ENCODE measurements at regions not wholly inside any gene's neighbourhood (a gene's known extent, or its start where the extent isn't known, plus 50 kb on each side); places are given as distances from the start of the nearest gene placed in this dataset.

DNA sequence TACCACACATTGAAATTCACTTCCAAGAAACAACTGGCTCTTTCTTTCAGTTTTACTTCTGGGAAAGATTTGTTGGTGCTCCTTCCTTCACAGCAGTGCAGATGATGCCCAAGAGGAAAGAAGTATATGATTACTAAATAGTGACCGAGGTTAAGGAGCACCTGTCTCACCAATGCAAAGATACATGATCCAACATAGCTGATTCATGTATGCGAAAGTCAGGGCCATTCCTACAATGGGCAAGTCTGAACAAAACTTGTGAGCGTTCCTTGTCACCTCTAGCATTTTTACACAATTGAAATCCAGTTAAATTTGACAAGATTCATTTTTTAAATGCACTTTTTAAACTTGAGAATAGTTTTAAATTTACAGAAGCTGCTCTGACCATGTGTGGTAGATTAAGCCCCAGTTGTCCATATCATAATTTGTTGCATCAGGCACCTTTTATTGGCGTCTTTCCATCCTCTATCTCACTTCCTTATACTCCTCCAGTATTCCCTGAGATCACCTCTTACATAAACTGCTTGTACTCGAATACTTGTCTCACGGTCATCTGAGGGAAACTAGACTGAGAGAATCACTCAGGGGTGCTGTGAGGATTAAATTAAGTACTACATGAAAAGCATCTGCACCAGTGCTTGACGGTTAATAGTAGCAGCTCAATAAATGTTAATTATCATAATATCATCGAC lies 438.8 kb upstream of the CDH20 start:
- H3K27me3 ChIP-seq (ENCODE audit: control insufficient read depth in 2 of 2, insufficient read depth in 2 of 2, low read length in 2 of 2) = no peaks in the 10 kb centered on the region
- FAIRE-seq = no peak
- no TSS peak for BruUV-seq (replicated peaks)
- H3K27ac ChIP-seq (ENCODE audit: extremely low read depth, low read depth, low read length) = no peak overlapping the region
- no peaks in the 10 kb centered on the region for H3K79me2 ChIP-seq (ENCODE audit: control insufficient read depth, insufficient read depth, low read length)
- POLR2A ChIA-PET = no interaction called here
- H3K9me3 ChIP-seq (replicated peaks; ENCODE audit: control insufficient read depth, insufficient read depth, low read depth, low read length) = no peaks in the 10 kb centered on the region
- WGBS (ENCODE audit: insufficient coverage, low coverage, missing lambda C conversion rate) = 2% methylated on average over 8 of the region's 8 CpGs
- ATAC-seq = no peak
- H3K4me3 ChIP-seq = no peak overlapping the region
- CTCF ChIA-PET (ENCODE audit: low intra/inter-chr PET ratio) = no interaction called here
- no peak for TF ChIP-seq KAT8 (IDR thresholded peaks at IDR 0.05; ENCODE audit: low read depth)
- no peak for TF ChIP-seq ZNF644 (tag; IDR thresholded peaks at IDR 0.05; ENCODE audit: low read depth)
- TF ChIP-seq CHD2 (IDR thresholded peaks at IDR 0.05; ENCODE audit: low read depth, low read length) = no peak
- TF ChIP-seq FOXJ2 (tag; IDR thresholded peaks at IDR 0.05) = no peak
- TF ChIP-seq PKNOX1 (IDR thresholded peaks at IDR 0.05) = no peak
- no peak for TF ChIP-seq ZNF511 (CRISPR knock-in tag; IDR thresholded peaks at IDR 0.05)
- no peak for TF ChIP-seq ZNF561 (CRISPR knock-in tag; conservative IDR thresholded peaks at IDR 0.05)
- no peak for TF ChIP-seq EZH2 (IDR thresholded peaks at IDR 0.05; ENCODE audit: borderline replicate concordance, low read depth, low read length)
- TF ChIP-seq, protein P1, sequence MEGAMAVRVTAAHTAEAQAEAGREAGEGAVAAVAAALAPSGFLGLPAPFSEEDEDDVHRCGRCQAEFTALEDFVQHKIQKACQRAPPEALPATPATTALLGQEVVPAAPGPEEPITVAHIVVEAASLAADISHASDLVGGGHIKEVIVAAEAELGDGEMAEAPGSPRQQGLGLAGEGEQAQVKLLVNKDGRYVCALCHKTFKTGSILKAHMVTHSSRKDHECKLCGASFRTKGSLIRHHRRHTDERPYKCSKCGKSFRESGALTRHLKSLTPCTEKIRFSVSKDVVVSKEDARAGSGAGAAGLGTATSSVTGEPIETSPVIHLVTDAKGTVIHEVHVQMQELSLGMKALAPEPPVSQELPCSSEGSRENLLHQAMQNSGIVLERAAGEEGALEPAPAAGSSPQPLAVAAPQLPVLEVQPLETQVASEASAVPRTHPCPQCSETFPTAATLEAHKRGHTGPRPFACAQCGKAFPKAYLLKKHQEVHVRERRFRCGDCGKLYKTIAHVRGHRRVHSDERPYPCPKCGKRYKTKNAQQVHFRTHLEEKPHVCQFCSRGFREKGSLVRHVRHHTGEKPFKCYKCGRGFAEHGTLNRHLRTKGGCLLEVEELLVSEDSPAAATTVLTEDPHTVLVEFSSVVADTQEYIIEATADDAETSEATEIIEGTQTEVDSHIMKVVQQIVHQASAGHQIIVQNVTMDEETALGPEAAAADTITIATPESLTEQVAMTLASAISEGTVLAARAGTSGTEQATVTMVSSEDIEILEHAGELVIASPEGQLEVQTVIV (CRISPR knock-in tag; IDR thresholded peaks at IDR 0.05; ENCODE audit: borderline replicate concordance) = no peak
- TF ChIP-seq TAL1 (IDR thresholded peaks at IDR 0.05) = no peak
- no peaks in the 10 kb centered on the region for H3K9me1 ChIP-seq (ENCODE audit: control insufficient read depth, insufficient read depth, low read length)
- H4K20me1 ChIP-seq (replicated peaks; ENCODE audit: control insufficient read depth, insufficient read depth, low read length) = no peaks in the 10 kb centered on the region
- H3K36me3 ChIP-seq (ENCODE audit: control insufficient read depth, insufficient read depth, low read length) = no peaks in the 10 kb centered on the region
- no peak overlapping the region for H3K4me2 ChIP-seq (ENCODE audit: insufficient read depth, low read length)
- in situ Hi-C loops (cut with MboI) = no loop called here
- H2AFZ ChIP-seq (ENCODE audit: low read depth, low read length) = no peak overlapping the region
- intact Hi-C loops (cut with micrococcal nuclease) = no loop called here
- no peak overlapping the region for H3K9ac ChIP-seq (ENCODE audit: insufficient read depth in 1 of 2, low read depth in 2 of 2, low read length in 2 of 2)
- no peaks in the 10 kb centered on the region for H3K4me1 ChIP-seq (replicated peaks in 1 of 2; ENCODE audit: control insufficient read depth in 2 of 2, insufficient read depth in 2 of 2, low read length in 2 of 2)
- DNase-seq (ENCODE audit: extremely low read depth in 1 of 4, low spot score in 3 of 4) = no peak
